SK-N-SH treated with all-trans-retinoic acid at 6 μM for 48 hours (cell line): ENCODE measurements at regions not wholly inside any gene's neighbourhood (a gene's known extent, or its start where the extent isn't known, plus 50 kb on each side); places are given as distances from the start of the nearest gene placed in this dataset.

Experiments
- ATAC-seq: fragments of 200-7000 bp; cut with Tn5 transposase; 3 replicates; pipeline ENCODE4 v1.9.1; 2020; ENCODE audit warnings: mild to moderate bottlenecking, moderate library complexity
- ARNTL ChIP-seq: fragments of 450-650 bp; formaldehyde crosslinking; IDR thresholded peaks from 2 replicates; pipeline ENCODE4 v1.5.0; 2020; ENCODE audit warnings: low read depth, mild to moderate bottlenecking, moderate library complexity, borderline replicate concordance
- BACH2 ChIP-seq: fragments of 250-450 bp; sonication (Bioruptor Pico); IDR thresholded peaks from 2 replicates; pipeline ENCODE4 v1.9.0; 2021; ENCODE audit warnings: mild to moderate bottlenecking, borderline replicate concordance
- CREB5 ChIP-seq: fragments of 250-450 bp; sonication (Bioruptor Pico); IDR thresholded peaks from 2 replicates; pipeline ENCODE4 v1.5.1; 2020; ENCODE audit warnings: low read depth, mild to moderate bottlenecking, moderate library complexity
- CSDC2 ChIP-seq: fragments of 250-450 bp; sonication (Bioruptor Pico); IDR thresholded peaks from 2 replicates; pipeline ENCODE4 v1.5.0; 2020; ENCODE audit warnings: mild to moderate bottlenecking, moderate library complexity
- CSRNP3 ChIP-seq: fragments of 250-450 bp; sonication (Bioruptor Pico); IDR thresholded peaks from 2 replicates; pipeline ENCODE4 v1.5.1; 2021; ENCODE audit warnings: mild to moderate bottlenecking, moderate library complexity
- ESRRG ChIP-seq: fragments of 250-450 bp; sonication (Bioruptor Pico); IDR thresholded peaks from 2 replicates; pipeline ENCODE4 v1.6.1; 2021; ENCODE audit warnings: mild to moderate bottlenecking
- ISL1 ChIP-seq: fragments of 250-450 bp; sonication (Bioruptor Pico); IDR thresholded peaks from 2 replicates; pipeline ENCODE4 v2.1.2; 2022; ENCODE audit warnings: mild to moderate bottlenecking, moderate library complexity
- OSR1 ChIP-seq: fragments of 250-450 bp; sonication (Bioruptor Pico); IDR thresholded peaks from 2 replicates; pipeline ENCODE4 v1.8.0; 2022; ENCODE audit warnings: moderate library complexity, mild to moderate bottlenecking, inconsistent platforms
- POU6F1 ChIP-seq: fragments of 250-450 bp; sonication (Bioruptor Pico); IDR thresholded peaks from 2 replicates; pipeline ENCODE4 v1.8.0; 2021; ENCODE audit warnings: low read depth, mild to moderate bottlenecking, moderate library complexity, borderline replicate concordance
- PPARA ChIP-seq: fragments of 250-450 bp; sonication (Bioruptor Pico); IDR thresholded peaks from 2 replicates; pipeline ENCODE4 v1.5.0; 2020; ENCODE audit warnings: mild to moderate bottlenecking, borderline replicate concordance
- RARB ChIP-seq: fragments of 250-450 bp; sonication (Bioruptor Pico); IDR thresholded peaks from 2 replicates; pipeline ENCODE4 v1.8.0; 2021; ENCODE audit warnings: mild to moderate bottlenecking, moderate library complexity
- SNAI2 ChIP-seq: fragments of 250-450 bp; sonication (Bioruptor Pico); IDR thresholded peaks from 2 replicates; pipeline ENCODE4 v1.5.0; 2020; ENCODE audit warnings: mild to moderate bottlenecking, moderate library complexity
- TCF4 ChIP-seq: fragments of 250-450 bp; sonication (Bioruptor Pico); IDR thresholded peaks from 2 replicates; pipeline ENCODE4 v1.8.0; 2021; ENCODE audit warnings: mild to moderate bottlenecking, moderate library complexity, borderline replicate concordance
- TOX ChIP-seq: fragments of 250-450 bp; sonication (Bioruptor Pico); IDR thresholded peaks from 2 replicates; pipeline ENCODE4 v1.8.0; 2021; ENCODE audit warnings: mild to moderate bottlenecking, moderate library complexity, borderline replicate concordance
- TSHZ2 ChIP-seq: fragments of 250-450 bp; sonication (Bioruptor Pico); IDR thresholded peaks from 2 replicates; pipeline ENCODE4 v1.5.0; 2020; ENCODE audit warnings: mild to moderate bottlenecking, moderate library complexity
- ZC3H10 ChIP-seq: fragments of 250-450 bp; sonication (Bioruptor Pico); IDR thresholded peaks from 2 replicates; pipeline ENCODE4 v1.5.1; 2021; ENCODE audit warnings: mild to moderate bottlenecking, moderate library complexity
- ZFP3 ChIP-seq: fragments of 250-450 bp; sonication (Bioruptor Pico); IDR thresholded peaks from 2 replicates; pipeline ENCODE4 v1.5.0; 2020; ENCODE audit warnings: mild to moderate bottlenecking, moderate library complexity
- ZFP30 ChIP-seq: fragments of 450-650 bp; formaldehyde crosslinking; IDR thresholded peaks from 2 replicates; pipeline ENCODE4 v1.5.0; 2022; ENCODE audit warnings: mild to moderate bottlenecking, moderate library complexity
- ZNF565 ChIP-seq: fragments of 450-650 bp; formaldehyde crosslinking; conservative IDR thresholded peaks from 2 replicates; pipeline ENCODE4 v1.5.0; 2020; ENCODE audit warnings: low read depth, mild to moderate bottlenecking, moderate library complexity
- ZNF70 ChIP-seq: fragments of 450-650 bp; formaldehyde crosslinking; IDR thresholded peaks from 2 replicates; pipeline ENCODE4 v1.5.0; 2020; ENCODE audit warnings: mild to moderate bottlenecking, moderate library complexity
- ZNF8 ChIP-seq: fragments of 450-650 bp; formaldehyde crosslinking; IDR thresholded peaks from 2 replicates; pipeline ENCODE4 v1.5.0; 2020; ENCODE audit warnings: mild to moderate bottlenecking, moderate library complexity

- TF ChIP-seq ZNF70 (no peak), ZNF565 (CRISPR knock-in tag) (no peak), OSR1 (CRISPR knock-in tag) (no peak), CSRNP3 (CRISPR knock-in tag) (no peak), CSDC2 (CRISPR knock-in tag) (no peak), ZFP30 (CRISPR knock-in tag) (no peak), SNAI2 (CRISPR knock-in tag) (no peak), ARNTL (no peak), TCF4 (CRISPR knock-in tag) (no peak), ZFP3 (CRISPR knock-in tag) (no peak), ESRRG (CRISPR knock-in tag) (no peak), POU6F1 (CRISPR knock-in tag) (no peak)
- TF ChIP-seq, all 23 proteins: peak for 0
These were observed 78.4 kb downstream of the ADAMTS15 start for GRCh38 chr11:130526846-130527245.

GRCh38 chr11:130527636-130528297 is 79.3 kb downstream of the ADAMTS15 start:
- no peak; the same call in 2 of the 3 replicates for ATAC-seq
- TF ChIP-seq RARB (CRISPR knock-in tag) (no peak), CSRNP3 (CRISPR knock-in tag) (no peak), ARNTL (no peak), PPARA (CRISPR knock-in tag) (no peak)

More at GRCh38 chr11:130526846-130527245, 78.4 kb downstream of the ADAMTS15 start:
- ATAC-seq: no peak

GRCh38 chr11:130528298-130529261 is 80.1 kb downstream of the ADAMTS15 start:
- ATAC-seq: no peak
- no peak for TF ChIP-seq OSR1 (CRISPR knock-in tag)
- TF ChIP-seq BACH2: no peak
- TF ChIP-seq ISL1 (CRISPR knock-in tag): no peak
- no peak for TF ChIP-seq ZNF565 (CRISPR knock-in tag)
- TF ChIP-seq, all 23 proteins: peak for 0

GRCh38 chr11:130529366-130529765 is 80.9 kb downstream of the ADAMTS15 start:
- ATAC-seq: no peak
- TF ChIP-seq OSR1 (CRISPR knock-in tag): no peak
- TF ChIP-seq RARB (CRISPR knock-in tag): no peak
- TF ChIP-seq CSRNP3 (CRISPR knock-in tag): no peak
- no peak for TF ChIP-seq TOX (CRISPR knock-in tag)
- no peak for TF ChIP-seq ZFP30 (CRISPR knock-in tag)
- no peak for TF ChIP-seq TSHZ2 (CRISPR knock-in tag)
- TF ChIP-seq CREB5 (CRISPR knock-in tag): no peak
- no peak for TF ChIP-seq ZNF8 (CRISPR knock-in tag)
- TF ChIP-seq TCF4 (CRISPR knock-in tag): no peak
- no peak for TF ChIP-seq ZC3H10 (CRISPR knock-in tag)
- no peak for TF ChIP-seq ARNTL
- no peak for TF ChIP-seq ESRRG (CRISPR knock-in tag)
- no peak for TF ChIP-seq BACH2
- TF ChIP-seq SNAI2 (CRISPR knock-in tag): no peak
- no peak for TF ChIP-seq ZNF565 (CRISPR knock-in tag)
- TF ChIP-seq CSDC2 (CRISPR knock-in tag): no peak
- no peak for TF ChIP-seq POU6F1 (CRISPR knock-in tag)
